GM12892 (cell line): ENCODE measurements at regions not wholly inside any gene's neighbourhood (a gene's known extent, or its start where the extent isn't known, plus 50 kb on each side); places are given as distances from the start of the nearest gene placed in this dataset.

Source experiments
- POLR2A ChIP-seq: IDR thresholded peaks from 2 replicates; pipeline ENCODE4 v1.6.1; 2011; ENCODE audit warnings: low read depth, low read length, control low read depth
- POLR2AphosphoS5 ChIP-seq: IDR thresholded peaks from 2 replicates; pipeline ENCODE4 v1.6.1; 2011; ENCODE audit warnings: low read depth, low read length, control low read depth
- TAF1 ChIP-seq: IDR thresholded peaks from 2 replicates; pipeline ENCODE4 v1.6.1; 2011; ENCODE audit warnings: low read depth, mild to moderate bottlenecking, control low read depth, low read length, borderline replicate concordance

- TF ChIP-seq POLR2A (no peak), TAF1 (no peak), POLR2AphosphoS5 (no peak)
Observed at GRCh38 chr4:152107736-152108500, 347.1 kb upstream of the GATB start.
